B cell (primary cell): ENCODE measurements at regions not wholly inside any gene's neighbourhood (a gene's known extent, or its start where the extent isn't known, plus 50 kb on each side); places are given as distances from the start of the nearest gene placed in this dataset.

ENCODE experiments used
- ATAC-seq: fragments of 200-7000 bp; cut with Tn5 transposase; one replicate; pipeline ENCODE4 v1.10.0; 2021; ENCODE audit warnings: low read depth, mild to moderate bottlenecking, moderate number of reproducible peaks, moderate library complexity
- CTCF ChIA-PET: fragments of 350-600 bp; sonication (Branson Sonifier 250); formaldehyde crosslinking; loops from one replicate; lab custom pipeline; 2021; ENCODE audit warnings: antibody characterized with exemption, inconsistent platforms; lab: Charles Lee
- POLR2A ChIA-PET: fragments of 350-600 bp; sonication (Branson Sonifier 250); formaldehyde crosslinking; loops from one replicate; lab custom pipeline; 2021; ENCODE audit warnings: antibody characterized with exemption; lab: Charles Lee
- DNase-seq: peaks from one replicate; pipeline ENCODE4 v3.0.0; 2013
- H2AFZ ChIP-seq: 2 replicates; pipeline ENCODE4 v1.6.1; 2012; ENCODE audit warnings: mild to moderate bottlenecking, low read depth, low read length; ENCODE audit not compliant: insufficient read depth, poor library complexity, severe bottlenecking
- H3K27ac ChIP-seq, 2 donors: 1 replicate in 1 of 2; 2 replicates in 1 of 2; pipeline ENCODE4 v1.5.1; 2012 to 2013; ENCODE audit warnings: low read length in 2 of 2, mild to moderate bottlenecking in 2 of 2, moderate library complexity in 1 of 2
- H3K27me3 ChIP-seq, 4 experiments: fragments of 200-600 bp in 1 of 4; sonication (generic) in 1 of 4; replicated peaks in 1 of 4; 1 replicate in 2 of 4; 2 replicates in 2 of 4; pipeline versions ENCODE4 v1.6.1 to v1.7.0; 2013 to 2016; ENCODE audit warnings: low read length in 3 of 4, mild to moderate bottlenecking in 2 of 4, mixed read lengths in 1 of 4, moderate library complexity in 1 of 4; ENCODE audit not compliant: insufficient read depth in 4 of 4, control insufficient read depth in 3 of 4; ENCODE audit errors: control extremely low read depth in 1 of 4
- H3K36me3 ChIP-seq, 2 experiments: replicated peaks in 1 of 2; 1 replicate in 1 of 2; 2 replicates in 1 of 2; pipeline versions ENCODE4 v1.6.1 to v1.7.1; 2013; ENCODE audit warnings: low read length in 1 of 2; ENCODE audit not compliant: insufficient read depth in 2 of 2, control insufficient read depth in 1 of 2; ENCODE audit errors: control extremely low read depth in 1 of 2, extremely low read depth in 1 of 2
- H3K4me1 ChIP-seq, 2 donors: fragments of 200-600 bp in 1 of 2; sonication (generic) in 1 of 2; 1 replicate in 1 of 2; 2 replicates in 1 of 2; pipeline versions ENCODE4 v1.5.1 to v1.6.1; 2013 to 2017; ENCODE audit warnings: low read length in 2 of 2; ENCODE audit not compliant: control insufficient read depth in 2 of 2, insufficient read depth in 2 of 2
- H3K4me2 ChIP-seq: replicated peaks from 2 replicates; pipeline ENCODE3; 2012; ENCODE audit warnings: mild to moderate bottlenecking, low read depth, low read length; ENCODE audit not compliant: poor library complexity, severe bottlenecking
- H3K4me3 ChIP-seq, 5 experiments: fragments of 200-600 bp in 1 of 5; sonication (generic) in 1 of 5; 1 replicate in 3 of 5; 2 replicates in 2 of 5; pipeline versions ENCODE4 v1.5.1 to v1.7.0; 2011 to 2016; ENCODE audit warnings: low read length in 4 of 5, mild to moderate bottlenecking in 4 of 5, low read depth in 2 of 5, control low read depth in 1 of 5, moderate library complexity in 1 of 5; ENCODE audit not compliant: insufficient read depth in 1 of 5; ENCODE audit errors: control extremely low read depth in 1 of 5, extremely low read depth in 1 of 5
- H3K79me2 ChIP-seq: fragments of 200-600 bp; sonication (generic); one replicate; pipeline ENCODE4 v1.6.0; 2016; ENCODE audit warnings: low read length; ENCODE audit not compliant: control insufficient read depth, insufficient read depth
- H3K9ac ChIP-seq: fragments of 200-600 bp; sonication (generic); 2 replicates; pipeline ENCODE4 v1.6.1; 2017; ENCODE audit warnings: mild to moderate bottlenecking, low read length, moderate library complexity
- H3K9me3 ChIP-seq, 3 donors: one replicate each; pipeline versions ENCODE4 v1.6.1 to v1.7.1; 2013; ENCODE audit warnings: low read length in 2 of 3; ENCODE audit not compliant: control insufficient read depth in 2 of 3, insufficient read depth in 1 of 3; ENCODE audit errors: control extremely low read depth in 1 of 3
- H4K20me1 ChIP-seq: 2 replicates; pipeline ENCODE4 v1.6.0; 2012; ENCODE audit warnings: mild to moderate bottlenecking, low read length; ENCODE audit not compliant: insufficient read depth, control insufficient read depth, poor library complexity, severe bottlenecking
- H3K27ac Mint-ChIP-seq: one replicate; pipeline ENCODE4 v1.8.0; 2021; ENCODE audit warnings: mixed read lengths
- H3K27me3 Mint-ChIP-seq: one replicate; pipeline ENCODE4 v1.8.0; 2021; ENCODE audit warnings: mixed read lengths
- H3K4me1 Mint-ChIP-seq: one replicate; pipeline ENCODE4 v1.8.0; 2021; ENCODE audit warnings: mixed read lengths
- H3K4me3 Mint-ChIP-seq: one replicate; pipeline ENCODE4 v1.8.0; 2021; ENCODE audit warnings: mixed read lengths
- H3K9me3 Mint-ChIP-seq: one replicate; pipeline ENCODE4 v1.8.0; 2022; ENCODE audit warnings: mixed read lengths; ENCODE audit not compliant: insufficient read depth
- EZH2 ChIP-seq: IDR thresholded peaks from 2 replicates; pipeline ENCODE4 v1.6.1; 2012; ENCODE audit warnings: borderline replicate concordance, low read depth, mild to moderate bottlenecking, moderate library complexity, low read length; ENCODE audit not compliant: insufficient read depth, poor library complexity, severe bottlenecking
- WGBS: methylation state at CpG from one replicate; pipeline ENCODE4 v1.1.5; 2013; ENCODE audit warnings: missing lambda C conversion rate; ENCODE audit not compliant: insufficient coverage; 5-methylcytosine and 5-hydroxymethylcytosine counted together
- intact Hi-C: fragments of 100-400 bp; cut with micrococcal nuclease; formaldehyde crosslinking; loops from one replicate; pipeline ENCODE4 v1.10.0; 2022
- TF ChIP-seq, protein P1 (sequence below): fragments of 200-600 bp; IDR thresholded peaks from one replicate; pipeline ENCODE4 v1.8.0; 2022; ENCODE audit warnings: antibody characterized with exemption, mild to moderate bottlenecking

DNA sequence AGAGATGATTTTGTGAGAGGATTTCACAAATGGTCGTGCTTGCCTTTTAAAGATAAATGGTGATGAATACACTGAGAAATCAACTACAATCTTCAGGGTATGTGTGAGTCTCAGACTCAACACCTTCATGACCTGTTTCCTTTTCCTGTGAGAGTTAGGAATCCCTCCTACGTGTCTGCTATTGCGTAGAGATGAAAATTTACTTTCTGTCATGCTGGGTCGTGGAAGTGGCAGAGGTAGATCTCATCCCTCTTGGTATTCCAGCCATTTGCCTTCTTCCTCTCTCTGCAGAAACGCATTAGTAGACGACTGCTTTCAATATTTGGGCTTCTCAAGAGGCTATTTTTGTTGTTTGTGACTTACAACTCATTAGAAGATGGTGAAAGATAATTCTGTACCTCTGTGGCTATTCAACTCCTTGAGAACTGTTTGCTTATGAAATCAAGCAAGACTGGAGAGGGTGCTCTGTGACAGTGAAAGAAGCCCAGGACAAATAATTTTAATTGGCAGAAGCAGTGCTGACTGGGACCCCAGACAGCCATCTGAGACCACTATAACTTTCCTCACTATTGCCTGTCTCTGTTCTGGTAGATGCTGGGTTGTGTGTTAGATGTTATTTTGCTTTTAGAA is 233.1 kb downstream of the LACC1 start:
- no peak overlapping the region for H3K4me2 ChIP-seq
- ChIA-PET CTCF (no interaction called here), POLR2A (no interaction called here)
- H3K4me3 ChIP-seq: no peak overlapping the region
- TF ChIP-seq, protein P1, sequence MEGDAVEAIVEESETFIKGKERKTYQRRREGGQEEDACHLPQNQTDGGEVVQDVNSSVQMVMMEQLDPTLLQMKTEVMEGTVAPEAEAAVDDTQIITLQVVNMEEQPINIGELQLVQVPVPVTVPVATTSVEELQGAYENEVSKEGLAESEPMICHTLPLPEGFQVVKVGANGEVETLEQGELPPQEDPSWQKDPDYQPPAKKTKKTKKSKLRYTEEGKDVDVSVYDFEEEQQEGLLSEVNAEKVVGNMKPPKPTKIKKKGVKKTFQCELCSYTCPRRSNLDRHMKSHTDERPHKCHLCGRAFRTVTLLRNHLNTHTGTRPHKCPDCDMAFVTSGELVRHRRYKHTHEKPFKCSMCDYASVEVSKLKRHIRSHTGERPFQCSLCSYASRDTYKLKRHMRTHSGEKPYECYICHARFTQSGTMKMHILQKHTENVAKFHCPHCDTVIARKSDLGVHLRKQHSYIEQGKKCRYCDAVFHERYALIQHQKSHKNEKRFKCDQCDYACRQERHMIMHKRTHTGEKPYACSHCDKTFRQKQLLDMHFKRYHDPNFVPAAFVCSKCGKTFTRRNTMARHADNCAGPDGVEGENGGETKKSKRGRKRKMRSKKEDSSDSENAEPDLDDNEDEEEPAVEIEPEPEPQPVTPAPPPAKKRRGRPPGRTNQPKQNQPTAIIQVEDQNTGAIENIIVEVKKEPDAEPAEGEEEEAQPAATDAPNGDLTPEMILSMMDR: no peak
- TF ChIP-seq EZH2: no peak
- no peak for DNase-seq
- H2AFZ ChIP-seq: no peak overlapping the region
- no peak overlapping the region for H3K9ac ChIP-seq
- H4K20me1 ChIP-seq: no peaks in the 10 kb centered on the region
- WGBS: 81% methylated on average over 3 of the region's 6 CpGs
- peaks cover 12 to 13% of the 10 kb centered on the region in 2 donors for H3K4me1 ChIP-seq
- intact Hi-C loops: no loop called here
- H3K27me3 ChIP-seq: no peaks in the 10 kb centered on the region
- Mint-ChIP-seq H3K27me3 (no peaks in the 10 kb centered on the region), H3K4me3 (no peak overlapping the region), H3K9me3 (no peaks in the 10 kb centered on the region), H3K27ac (no peak overlapping the region), H3K4me1 (peaks cover 15% of the 10 kb centered on the region)
- H3K27ac ChIP-seq: no peak overlapping the region
- no peaks in the 10 kb centered on the region for H3K9me3 ChIP-seq
- no peaks in the 10 kb centered on the region for H3K36me3 ChIP-seq
- ATAC-seq: no peak
- H3K79me2 ChIP-seq: no peaks in the 10 kb centered on the region

DNA sequence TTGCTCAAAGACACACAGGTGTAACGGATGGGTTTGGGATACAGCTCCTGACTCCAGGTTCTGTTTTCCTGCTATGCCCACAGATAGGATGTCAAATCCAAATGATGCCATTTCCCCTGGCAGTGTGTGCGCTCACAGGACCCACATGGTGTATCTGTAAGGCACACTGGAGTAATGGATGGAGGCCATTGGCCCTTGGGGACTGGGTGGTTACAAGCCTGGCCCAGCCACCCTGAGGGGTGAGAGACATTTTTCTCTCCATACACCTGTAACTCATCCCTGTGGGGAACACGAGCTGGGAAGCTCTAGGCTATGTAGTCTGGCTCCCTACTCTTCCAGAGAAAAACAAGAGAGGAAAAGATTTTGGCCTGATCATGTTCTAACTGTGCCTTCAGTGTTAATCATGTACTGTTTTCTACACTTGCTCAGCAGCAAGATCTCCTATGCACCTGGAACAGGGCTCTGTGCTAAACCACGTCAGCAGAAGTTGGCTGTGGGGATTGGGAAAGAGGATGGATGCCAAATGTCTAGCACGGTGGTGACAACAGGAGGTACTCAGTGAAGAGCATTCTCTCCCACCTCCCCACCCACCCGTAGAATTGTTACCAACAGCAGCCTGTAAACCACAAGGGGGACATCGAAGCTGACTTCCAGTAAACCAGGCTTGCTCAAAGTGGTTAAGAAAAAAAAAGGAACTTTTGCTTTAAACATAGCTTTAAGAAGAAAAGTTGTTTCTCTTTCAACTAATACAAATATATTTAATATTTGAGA is 237.0 kb downstream of the LACC1 start:
- H3K4me1 ChIP-seq: peaks cover 21 to 23% of the 10 kb centered on the region in 2 donors
- H3K27ac Mint-ChIP-seq: peak overlapping the region; percentile 60
- H3K27ac ChIP-seq: peak overlapping the region in 1 of 2 donors; percentile 69
- ChIA-PET CTCF (interaction anchor here (0.6 to 0.8 kb wide), 3 partner anchors 49 to 320 kb away, joined by 3 to 4 read pairs (median 4); no protein-coding TSS in a partner anchor), POLR2A (no interaction called here)
- no peaks in the 10 kb centered on the region for H4K20me1 ChIP-seq
- H2AFZ ChIP-seq: peak overlapping the region; percentile 49
- no peaks in the 10 kb centered on the region for H3K36me3 ChIP-seq
- H3K9me3 ChIP-seq: no peaks in the 10 kb centered on the region
- no peaks in the 10 kb centered on the region for H3K9me3 Mint-ChIP-seq
- peak overlapping the region; percentile 44 for H3K4me3 Mint-ChIP-seq
- no peak overlapping the region for H3K4me3 ChIP-seq
- no peaks in the 10 kb centered on the region for H3K79me2 ChIP-seq
- peak; percentile 37 for DNase-seq
- no peak for ATAC-seq
- TF ChIP-seq, protein P1: peak; percentile 7
- TF ChIP-seq EZH2: no peak
- peaks cover 26% of the 10 kb centered on the region for H3K4me1 Mint-ChIP-seq
- no peaks in the 10 kb centered on the region for H3K27me3 Mint-ChIP-seq
- WGBS: 100% methylated on average over 2 of the region's 7 CpGs
- H3K27me3 ChIP-seq: no peaks in the 10 kb centered on the region
- H3K4me2 ChIP-seq: peak overlapping the region; percentile 59
- intact Hi-C loops: no loop called here
- peak overlapping the region; percentile 53 for H3K9ac ChIP-seq
